HG02588 (cell line): ENCODE measurements at regions not wholly inside any gene's neighbourhood (a gene's known extent, or its start where the extent isn't known, plus 50 kb on each side); places are given as distances from the start of the nearest gene placed in this dataset.
"Not testable (repeated sequence)": the region's sequence is repeated elsewhere in the genome, so short reads cannot be mapped to it uniquely, and the experiment has no call there.

Experiments used
- ATAC-seq: cut with Tn5 transposase; IDR thresholded peaks from one replicate; pipeline ENCODE4 v1.9.1; 2021; ENCODE audit warnings: mild to moderate bottlenecking, moderate library complexity; ENCODE audit not compliant: unreplicated experiment

DNA sequence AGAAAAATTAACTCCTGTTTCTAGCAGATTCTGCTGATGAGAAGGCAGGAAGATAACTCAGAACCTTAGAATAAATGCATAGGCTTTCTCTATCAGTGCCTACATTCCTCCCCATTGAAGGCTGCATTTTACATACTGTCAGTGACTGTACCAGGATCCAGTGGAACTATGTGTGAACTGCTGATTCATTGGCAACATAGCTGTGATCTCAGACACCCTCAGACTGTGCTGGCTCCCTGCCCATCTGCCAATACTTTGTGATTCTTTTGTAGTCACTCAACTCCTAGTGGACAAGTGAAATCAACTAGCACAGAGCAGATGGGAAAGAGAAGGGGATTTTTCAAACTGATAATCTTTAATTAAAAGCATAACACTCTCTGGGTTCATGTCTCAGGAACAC is 375.8 kb downstream of the MDFIC start:
- ATAC-seq: no peak

DNA sequence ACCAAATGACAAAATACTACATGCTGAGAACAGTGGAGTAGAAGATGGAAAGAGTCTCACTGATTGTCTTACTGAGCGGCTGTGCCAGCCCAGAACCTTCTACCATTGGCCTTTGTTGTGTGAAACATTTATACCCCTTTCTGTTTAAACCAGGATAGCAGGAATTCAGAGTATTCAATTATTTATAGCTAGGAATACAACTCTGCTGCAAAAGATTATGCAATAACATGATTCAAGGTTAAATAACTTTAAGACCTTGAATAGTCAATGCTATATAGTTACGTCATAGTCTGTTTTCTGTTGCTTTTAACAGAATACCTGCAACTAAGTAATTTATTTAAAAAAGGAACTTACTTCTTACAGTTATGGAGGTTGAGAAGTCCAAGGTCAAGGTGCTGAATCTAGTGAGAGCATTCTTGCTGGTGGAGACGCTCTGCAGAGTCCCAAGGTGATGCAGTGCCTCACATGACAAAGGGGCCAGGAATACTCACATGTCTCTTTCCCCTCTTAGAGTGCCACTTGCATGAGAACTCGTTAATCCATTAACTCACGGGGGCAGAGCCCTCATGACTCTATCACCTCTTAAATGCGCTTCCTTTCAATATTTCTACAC is 371.8 kb downstream of the MDFIC start:
- no peak for ATAC-seq

DNA sequence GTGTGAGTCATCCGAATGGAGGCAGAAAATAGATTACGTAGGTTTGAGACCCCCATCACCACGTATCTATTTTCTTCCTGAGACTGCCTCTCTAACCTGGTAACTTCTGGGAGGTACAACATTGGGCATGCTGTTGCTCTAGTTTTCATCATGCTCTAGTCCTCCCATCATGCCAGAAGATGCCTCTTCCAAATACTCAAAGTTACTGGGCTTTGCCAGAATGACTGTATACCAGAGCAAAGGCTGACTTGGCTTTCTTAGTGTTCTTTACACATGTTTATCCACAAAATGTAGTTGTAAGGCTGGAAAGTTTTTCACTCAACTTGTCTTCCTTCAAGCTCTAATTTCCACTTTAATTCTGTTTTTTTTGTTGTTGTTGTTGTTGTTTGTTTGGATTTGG is 370.5 kb downstream of the MDFIC start:
- no peak for ATAC-seq

DNA sequence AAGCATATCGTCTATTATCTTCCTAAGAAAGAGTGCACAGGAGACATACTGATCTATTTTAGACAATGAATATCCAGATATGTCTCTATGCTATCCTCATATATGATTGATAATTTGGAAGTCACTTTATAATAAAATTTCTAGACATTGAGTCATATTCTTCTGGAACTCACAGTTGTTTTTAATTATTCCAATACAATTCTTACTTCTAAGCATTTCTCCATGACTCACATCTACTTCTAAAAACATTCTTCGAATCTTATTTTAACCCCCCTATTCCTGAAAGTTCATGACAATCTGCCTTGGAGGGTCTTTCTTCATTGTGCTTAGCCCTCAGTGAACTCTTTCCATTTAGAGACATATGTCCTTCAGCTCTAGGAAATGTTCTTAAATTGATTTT is 368.1 kb downstream of the MDFIC start:
- no peak for ATAC-seq

DNA sequence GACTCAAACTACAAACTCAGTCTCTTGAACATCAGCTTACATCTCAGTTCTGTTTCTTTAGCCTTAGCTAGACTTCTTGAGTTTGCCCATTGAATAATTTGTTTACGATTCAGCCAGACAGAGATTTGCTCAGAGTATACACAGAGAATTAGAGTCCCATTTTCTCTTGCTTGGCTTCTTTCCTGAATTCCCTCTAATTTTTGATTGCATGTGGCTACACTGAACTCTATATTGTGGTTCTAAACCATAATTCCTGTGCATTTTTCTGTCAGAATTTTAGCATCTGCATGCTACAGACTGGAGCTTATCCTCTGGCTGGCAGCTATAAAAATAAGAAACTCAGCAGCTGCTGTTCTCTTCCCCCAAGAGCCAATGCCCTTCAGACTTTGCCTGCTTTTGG is 354.9 kb downstream of the MDFIC start:
- ATAC-seq: no peak

DNA sequence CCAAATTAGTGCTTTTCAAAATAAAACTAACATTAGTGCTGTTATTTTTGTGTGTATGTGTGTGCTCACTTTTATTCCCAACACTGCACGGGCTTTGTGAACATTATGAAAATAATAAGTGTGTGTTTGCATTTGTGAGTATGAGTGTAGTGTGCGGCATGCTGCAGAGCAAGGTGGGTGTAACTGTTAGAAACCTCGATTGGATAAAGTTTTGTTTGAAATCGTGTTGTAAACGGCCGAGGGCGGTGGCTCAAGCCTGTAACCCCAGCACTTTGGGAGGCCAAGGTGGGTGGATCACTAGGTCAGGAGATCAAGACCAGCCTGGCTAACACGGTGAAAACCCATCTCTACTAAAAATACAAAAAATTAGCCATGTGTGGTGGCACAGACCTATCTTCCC is 352.0 kb downstream of the MDFIC start:
- ATAC-seq: not testable (repeated sequence)

DNA sequence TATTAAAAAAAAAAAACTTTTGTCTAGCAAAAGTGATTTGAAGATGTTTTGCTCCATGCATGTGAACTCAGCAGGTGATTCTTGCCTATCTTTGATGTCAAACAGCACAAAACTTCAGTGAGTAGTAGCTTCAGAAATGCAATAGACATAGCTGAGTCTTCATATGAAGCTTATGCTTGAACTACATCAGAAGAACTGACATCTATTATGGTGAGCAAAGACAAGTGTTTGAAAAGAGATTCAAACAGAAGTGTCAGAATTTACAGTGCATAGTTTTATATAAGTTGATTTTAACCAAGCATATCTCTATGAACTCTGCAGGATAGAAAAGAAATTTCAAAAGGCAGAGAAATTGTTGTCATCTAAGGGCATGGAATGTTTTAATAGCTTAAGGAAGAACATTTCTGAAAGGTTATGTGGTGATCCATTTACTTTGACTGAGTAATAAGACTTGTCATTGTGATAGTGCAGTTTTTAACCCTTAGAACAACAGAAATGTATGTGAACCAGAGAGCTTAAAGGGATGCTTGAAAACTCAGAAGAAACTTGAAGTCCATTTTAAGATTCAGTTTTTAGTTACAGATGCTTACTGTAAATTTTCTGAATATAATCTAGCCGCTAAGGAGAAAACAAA is 351.4 kb downstream of the MDFIC start:
- ATAC-seq: no peak

DNA sequence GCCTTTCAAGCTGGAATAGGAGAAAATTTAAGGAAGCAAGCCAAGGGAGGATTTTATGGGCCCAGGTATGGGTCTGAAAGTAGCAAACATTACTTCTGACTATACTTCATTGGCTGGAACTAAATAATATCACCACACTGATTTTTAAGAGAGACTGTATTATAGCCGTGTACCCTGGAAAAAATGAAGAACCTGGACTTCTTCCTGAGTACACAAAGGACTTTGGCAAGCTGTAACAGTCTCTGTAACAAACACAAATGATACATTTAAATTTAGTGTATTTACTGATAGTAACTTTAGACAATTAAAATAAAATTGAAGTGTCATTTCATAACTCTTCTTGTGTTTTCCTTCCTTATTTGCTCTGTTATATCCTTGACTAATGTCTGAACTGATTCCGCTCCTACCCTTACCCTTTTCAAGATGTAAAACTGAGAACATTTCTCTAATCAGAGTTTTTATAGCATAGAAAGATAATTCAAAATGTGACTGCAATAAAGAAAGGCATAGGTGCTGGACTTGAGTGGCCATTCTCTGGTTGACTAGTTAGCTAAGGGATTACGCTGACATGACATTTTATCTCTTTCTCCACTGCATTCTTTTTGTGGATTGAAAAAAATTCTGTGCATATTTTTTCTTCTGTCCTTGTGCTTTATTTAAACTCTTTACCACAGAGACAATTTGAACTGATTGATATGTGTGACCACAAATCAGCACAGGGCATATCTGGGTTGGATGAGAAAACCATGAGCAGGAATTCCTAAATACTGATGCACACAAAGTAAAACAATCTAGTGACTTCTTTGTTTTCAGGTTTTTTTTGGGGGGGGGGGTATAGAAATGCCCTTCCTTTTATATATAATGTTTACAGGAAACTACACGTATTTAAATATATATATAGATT is 349.7 kb downstream of the MDFIC start:
- no peak for ATAC-seq

DNA sequence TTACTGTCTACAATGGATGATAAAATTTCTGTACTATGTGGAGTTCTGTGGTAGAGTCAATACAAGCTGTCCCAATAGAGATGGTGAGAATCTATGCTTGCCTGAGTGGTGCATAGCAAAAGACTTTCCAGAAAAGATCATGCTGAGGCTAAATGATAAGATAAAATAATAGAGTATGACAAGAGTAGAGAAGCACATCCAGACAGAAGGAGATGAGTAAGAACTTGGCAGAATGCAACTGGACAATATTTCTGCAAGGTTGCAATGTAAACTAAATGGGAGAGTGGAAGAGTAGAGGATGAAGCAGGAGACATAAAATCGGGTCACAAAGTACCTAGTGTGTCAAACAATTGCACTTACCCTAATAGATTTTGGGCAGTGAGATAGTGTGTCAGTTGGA is 347.6 kb downstream of the MDFIC start:
- no peak for ATAC-seq

DNA sequence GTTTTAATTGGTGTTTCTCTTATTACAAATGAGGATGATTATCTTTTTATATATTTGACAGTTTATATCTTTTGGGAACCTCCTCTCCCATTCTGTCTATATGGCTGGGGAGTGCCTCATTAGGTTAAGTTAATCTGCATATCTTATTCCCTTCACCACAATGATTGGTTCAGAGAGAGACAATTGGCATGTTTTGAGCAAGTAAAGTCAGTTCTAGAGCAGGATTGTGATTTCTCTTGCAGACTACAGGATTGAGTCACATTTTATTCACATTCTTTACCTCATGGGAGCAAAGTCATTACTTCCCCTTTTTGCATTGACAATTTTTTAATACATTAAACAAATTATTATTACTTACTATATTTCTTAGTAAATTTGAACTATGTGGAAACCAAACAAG is 345.6 kb downstream of the MDFIC start:
- no peak for ATAC-seq

DNA sequence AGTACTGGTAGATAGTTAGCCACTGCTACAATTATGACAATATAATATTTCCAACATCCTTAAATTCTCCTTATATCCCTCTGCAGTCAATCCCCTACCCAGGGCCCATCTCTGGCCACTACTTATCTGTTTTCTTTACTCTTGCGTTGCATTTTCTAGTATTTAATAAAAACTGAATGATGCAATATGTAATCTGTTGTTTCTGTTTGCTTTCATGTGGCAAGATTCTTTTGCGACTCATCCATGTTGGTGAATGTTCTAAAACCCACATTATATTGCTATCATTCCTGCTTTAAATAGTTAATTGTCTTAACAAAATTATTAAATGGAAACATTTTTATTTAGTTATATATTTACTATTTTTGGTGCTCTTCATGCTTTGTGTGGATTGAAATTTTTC is 338.5 kb downstream of the MDFIC start:
- no peak for ATAC-seq

DNA sequence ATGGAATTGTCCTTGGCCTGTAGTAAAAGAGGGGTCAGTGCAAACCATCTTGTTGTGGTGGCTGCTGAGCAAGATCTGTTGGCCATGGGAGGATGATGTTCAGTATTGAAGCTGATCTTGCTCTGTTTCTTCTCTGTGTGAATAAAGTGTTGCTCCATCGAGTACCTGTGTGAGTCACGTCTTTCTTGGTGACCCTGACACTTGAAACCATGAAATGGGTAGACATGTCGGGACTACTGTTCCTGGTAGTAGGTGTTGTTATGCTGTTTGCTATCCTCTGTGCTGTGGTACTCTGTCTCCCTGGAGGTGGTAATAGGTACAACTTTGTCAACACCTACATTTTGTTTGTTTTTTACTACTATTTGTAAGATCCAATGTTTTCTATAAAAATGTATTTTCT is 330.6 kb downstream of the MDFIC start:
- no peak for ATAC-seq

DNA sequence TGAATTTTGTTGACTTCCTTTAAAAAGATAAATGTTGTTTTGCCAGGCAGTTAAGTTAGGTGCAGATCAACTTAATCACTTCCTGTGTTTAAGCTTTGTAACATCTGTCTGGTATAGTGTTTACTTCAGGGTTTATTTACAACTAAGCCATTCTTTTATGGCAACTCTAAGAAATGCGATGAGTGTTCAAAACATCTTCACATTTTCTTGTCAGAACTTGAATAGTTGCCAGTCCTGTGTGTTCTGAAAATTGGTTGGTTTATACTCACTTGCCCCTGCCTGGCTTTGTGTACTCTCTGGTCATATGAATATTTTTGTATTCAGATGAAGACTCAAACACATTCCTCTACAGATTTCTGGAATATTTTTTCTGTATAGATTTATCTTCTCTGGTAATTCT is 327.2 kb downstream of the MDFIC start:
- ATAC-seq: no peak

DNA sequence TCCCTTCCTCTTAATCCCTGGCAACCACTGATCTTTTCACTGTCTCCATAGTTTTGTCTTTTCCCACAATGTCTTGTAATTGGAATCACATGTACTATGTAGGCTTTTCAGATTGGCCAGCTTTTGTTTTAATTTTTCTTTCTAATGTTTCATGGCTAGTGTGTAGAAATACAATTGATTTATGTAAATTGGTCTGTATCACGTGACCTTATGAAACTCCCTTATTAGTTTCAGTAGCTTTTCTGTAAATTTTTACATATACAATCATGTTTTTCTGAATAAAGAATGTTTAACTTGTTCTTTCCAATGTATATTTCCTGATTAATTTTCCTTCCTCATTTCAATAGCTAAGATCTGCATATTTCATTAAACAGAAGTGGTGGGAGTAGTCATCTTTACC is 319.3 kb downstream of the MDFIC start:
- ATAC-seq: no peak

DNA sequence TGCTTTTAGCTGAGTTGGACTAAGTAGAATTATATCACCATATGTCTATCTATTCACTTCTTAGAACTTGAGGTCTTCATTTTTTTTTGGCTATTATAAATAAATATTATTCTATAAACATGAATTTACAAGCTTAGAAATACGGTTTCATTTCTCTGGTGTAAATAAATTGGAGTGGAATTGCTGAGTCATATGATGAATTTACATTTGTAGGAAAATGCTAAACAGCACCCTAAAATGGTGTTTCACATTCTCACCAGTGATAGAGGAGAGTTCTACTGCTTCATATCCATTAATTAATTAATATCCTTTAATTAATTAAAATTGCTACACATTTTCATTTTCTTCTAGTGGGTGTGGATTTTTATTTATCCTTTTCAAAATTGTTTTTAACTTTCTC is 318.3 kb downstream of the MDFIC start:
- ATAC-seq: no peak

DNA sequence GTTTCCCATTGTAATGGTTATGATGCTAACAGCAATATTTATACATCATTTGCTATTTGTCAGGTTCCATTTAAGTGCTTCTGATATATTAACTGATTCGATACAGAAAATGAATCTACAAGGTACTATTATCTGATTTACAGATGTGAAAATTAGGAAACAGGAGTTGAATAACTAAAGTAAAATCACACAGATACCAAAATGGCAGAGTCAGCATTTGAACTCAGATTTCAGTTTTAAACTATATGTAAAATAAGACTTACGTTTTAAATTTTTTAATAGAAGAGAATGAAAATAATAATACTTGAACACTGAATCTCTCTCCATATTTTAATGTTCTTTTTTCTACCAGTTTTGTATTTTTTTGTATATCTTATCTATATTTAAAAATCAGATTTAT is 313.2 kb downstream of the MDFIC start:
- ATAC-seq: no peak

DNA sequence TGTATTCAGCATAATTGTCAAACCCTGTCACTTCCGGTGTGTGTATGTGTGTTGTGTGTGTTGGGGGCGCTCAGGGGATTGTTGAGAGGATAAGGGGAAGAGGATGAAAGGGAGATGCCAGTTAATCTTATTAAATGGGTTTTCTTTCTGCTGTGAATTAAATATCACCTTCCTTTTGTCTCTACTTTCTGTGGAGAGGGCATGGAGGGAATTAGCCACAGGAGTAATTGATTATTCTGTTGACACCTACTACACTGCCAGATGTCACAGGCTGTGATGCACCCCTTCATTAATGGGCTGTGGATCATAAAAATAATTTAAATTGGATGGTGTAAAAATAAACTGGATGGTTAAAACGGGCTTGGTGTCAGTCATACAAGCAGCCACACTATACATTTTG is 311.9 kb downstream of the MDFIC start:
- no peak for ATAC-seq

DNA sequence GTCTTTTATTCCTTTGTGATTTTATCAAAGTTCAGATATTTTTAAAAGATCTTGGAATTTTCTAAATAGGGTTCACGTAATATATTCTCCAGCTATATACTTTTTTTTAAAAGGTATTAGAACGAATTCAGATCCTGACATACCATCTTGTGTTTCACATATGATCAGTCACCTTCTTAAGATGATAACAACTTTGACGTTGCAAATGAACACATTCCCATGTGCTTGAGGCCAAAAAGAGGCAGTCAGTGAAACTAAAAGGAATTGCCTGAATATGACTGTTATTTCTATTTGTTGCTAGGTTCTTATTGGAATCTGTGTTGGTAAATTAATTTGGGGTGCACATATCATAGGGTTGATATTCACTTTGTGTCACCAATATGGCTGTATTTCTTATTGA is 310.1 kb downstream of the MDFIC start:
- no peak for ATAC-seq

DNA sequence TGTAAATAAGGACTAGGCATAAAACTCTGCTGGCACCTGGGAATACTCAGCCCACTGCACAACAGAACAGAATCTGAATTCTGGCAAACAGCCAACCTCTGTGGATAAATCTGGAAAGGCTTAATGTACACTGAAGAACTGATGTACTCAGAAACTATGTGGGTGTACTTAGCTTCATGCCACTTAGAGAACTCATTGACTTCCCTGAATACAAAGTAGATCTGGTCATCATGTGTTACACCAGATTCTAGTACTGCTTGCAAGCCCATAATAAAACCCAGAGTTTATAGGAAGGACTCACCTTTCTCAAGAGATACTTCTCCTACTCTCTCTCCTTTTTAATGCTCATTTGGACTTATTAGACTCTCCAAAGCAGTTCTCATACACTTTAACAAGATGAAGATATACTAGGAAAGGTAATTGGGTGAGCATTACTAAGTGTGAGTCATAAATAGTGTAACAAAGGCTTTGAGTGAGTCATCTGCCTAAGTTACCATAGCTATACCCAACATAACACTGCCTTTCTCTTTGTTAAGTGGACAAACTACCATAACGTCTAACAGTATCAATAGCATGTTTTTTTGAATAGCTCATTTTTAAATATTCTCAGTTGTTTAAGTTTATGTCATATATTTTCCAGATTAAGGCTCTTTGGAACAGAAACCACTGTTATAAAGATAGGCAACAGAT is 309.1 kb downstream of the MDFIC start:
- ATAC-seq: peak; percentile 70

DNA sequence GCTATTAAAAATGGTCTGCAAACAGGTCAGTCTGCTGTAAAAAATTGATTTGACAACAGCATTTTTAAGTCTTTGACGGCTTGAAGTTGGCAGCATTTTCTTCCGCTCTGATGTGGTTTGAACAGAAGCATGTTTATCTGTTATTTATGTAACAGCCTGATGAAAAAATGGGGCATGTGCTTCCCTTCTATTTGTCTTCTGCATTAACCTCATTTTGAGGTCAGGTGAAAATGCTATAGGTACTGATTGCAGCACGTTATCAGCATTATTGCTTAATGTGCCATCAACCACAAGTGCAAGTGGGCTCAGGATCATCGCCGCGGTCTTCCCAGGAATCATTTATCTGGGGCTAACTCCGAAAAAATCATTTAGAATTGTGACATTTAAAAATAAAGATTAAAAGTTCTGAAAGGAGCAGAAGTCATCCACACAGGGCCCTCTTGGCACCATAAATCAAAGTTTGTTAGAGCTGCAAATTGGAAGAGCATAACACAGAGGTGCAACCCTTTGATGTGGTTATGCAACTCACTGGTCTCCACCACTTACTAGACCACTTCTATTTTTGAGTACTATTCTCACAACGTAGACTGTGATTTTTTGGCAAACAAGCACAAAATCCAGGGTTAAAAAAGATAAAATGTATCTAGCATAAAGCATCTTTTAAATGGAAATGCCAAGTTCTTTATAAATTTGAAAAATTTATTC is 307.7 kb downstream of the MDFIC start:
- ATAC-seq: no peak
